ENCODE measurements at regions not wholly inside any gene's neighbourhood (a gene's known extent, or its start where the extent isn't known, plus 50 kb on each side); places are given as distances from the start of the nearest gene placed in this dataset.

- Histone ChIP-seq H3K9ac (ENCODE audit: insufficient read length) (no peak overlapping the region), H3K9me3 (ENCODE audit: low read depth, low read length) (no peaks in the 10 kb centered on the region), H3K27ac (no peak overlapping the region), H3K4me3 (no peak overlapping the region), H3K36me3 (ENCODE audit: insufficient read depth, low read length) (no peaks in the 10 kb centered on the region)
- TF ChIP-seq EZH2 (IDR thresholded peaks at IDR 0.05) (no peak), FOXP2 (optimal IDR thresholded peaks at IDR 0.05; ENCODE audit: control extremely low read depth, extremely low read length, insufficient read depth) (no peak), POLR2AphosphoS5 (IDR thresholded peaks at IDR 0.05; ENCODE audit: borderline replicate concordance, low read depth, low read length) (no peak)
- DNase-seq (ENCODE audit: low read depth, low spot score) = no peak
Measured at GRCh38 chr3:176416870-176417269, 780.4 kb downstream of the TBL1XR1 start.

GRCh38 chr3:176415661-176416295 lies 781.5 kb downstream of the TBL1XR1 start:
- no peak overlapping the region for H3K9ac ChIP-seq (ENCODE audit: insufficient read length)
- no peaks in the 10 kb centered on the region for H3K36me3 ChIP-seq (ENCODE audit: insufficient read depth, low read length)
- no peak for TF ChIP-seq POLR2AphosphoS5 (IDR thresholded peaks at IDR 0.05; ENCODE audit: borderline replicate concordance, low read depth, low read length)
- TF ChIP-seq EZH2 (IDR thresholded peaks at IDR 0.05) = no peak
- TF ChIP-seq FOXP2 (optimal IDR thresholded peaks at IDR 0.05; ENCODE audit: control extremely low read depth, extremely low read length, insufficient read depth) = no peak
- H3K27ac ChIP-seq = no peak overlapping the region
- no peak for DNase-seq (ENCODE audit: low read depth, low spot score)
- no peak overlapping the region for H3K4me3 ChIP-seq
- H3K9me3 ChIP-seq (ENCODE audit: low read depth, low read length) = no peaks in the 10 kb centered on the region

GRCh38 chr3:176412771-176413170 lies 784.5 kb downstream of the TBL1XR1 start:
- Histone ChIP-seq H3K36me3 (ENCODE audit: insufficient read depth, low read length) (no peaks in the 10 kb centered on the region), H3K4me3 (no peak overlapping the region), H3K27ac (no peak overlapping the region), H3K9ac (ENCODE audit: insufficient read length) (no peak overlapping the region), H3K9me3 (ENCODE audit: low read depth, low read length) (no peaks in the 10 kb centered on the region)
- TF ChIP-seq EZH2 (IDR thresholded peaks at IDR 0.05) = no peak
- no peak for TF ChIP-seq POLR2AphosphoS5 (IDR thresholded peaks at IDR 0.05; ENCODE audit: borderline replicate concordance, low read depth, low read length)
- TF ChIP-seq FOXP2 (optimal IDR thresholded peaks at IDR 0.05; ENCODE audit: control extremely low read depth, extremely low read length, insufficient read depth) = no peak
- no peak for DNase-seq (ENCODE audit: low read depth, low spot score)

- H3K9me3 ChIP-seq (ENCODE audit: low read depth, low read length) = no peaks in the 10 kb centered on the region
- DNase-seq (ENCODE audit: low read depth, low spot score) = no peak
- H3K9ac ChIP-seq (ENCODE audit: insufficient read length) = no peak overlapping the region
- TF ChIP-seq FOXP2 (optimal IDR thresholded peaks at IDR 0.05; ENCODE audit: control extremely low read depth, extremely low read length, insufficient read depth) (no peak), EZH2 (IDR thresholded peaks at IDR 0.05) (no peak), POLR2AphosphoS5 (IDR thresholded peaks at IDR 0.05; ENCODE audit: borderline replicate concordance, low read depth, low read length) (no peak)
- H3K4me3 ChIP-seq = no peak overlapping the region
- H3K27ac ChIP-seq = no peak overlapping the region
- no peaks in the 10 kb centered on the region for H3K36me3 ChIP-seq (ENCODE audit: insufficient read depth, low read length)
Measured at GRCh38 chr3:176403531-176403930, 793.8 kb downstream of the TBL1XR1 start.

GRCh38 chr3:176401211-176401610 lies 796.1 kb downstream of the TBL1XR1 start:
- no peaks in the 10 kb centered on the region for H3K36me3 ChIP-seq (ENCODE audit: insufficient read depth, low read length)
- no peak overlapping the region for H3K27ac ChIP-seq
- no peak for DNase-seq (ENCODE audit: low read depth, low spot score)
- H3K4me3 ChIP-seq = no peak overlapping the region
- H3K9ac ChIP-seq (ENCODE audit: insufficient read length) = no peak overlapping the region
- no peaks in the 10 kb centered on the region for H3K9me3 ChIP-seq (ENCODE audit: low read depth, low read length)
- no peak for TF ChIP-seq FOXP2 (optimal IDR thresholded peaks at IDR 0.05; ENCODE audit: control extremely low read depth, extremely low read length, insufficient read depth)
- TF ChIP-seq EZH2 (IDR thresholded peaks at IDR 0.05) = no peak
- no peak for TF ChIP-seq POLR2AphosphoS5 (IDR thresholded peaks at IDR 0.05; ENCODE audit: borderline replicate concordance, low read depth, low read length)

GRCh38 chr3:176399193-176399592 lies 798.1 kb downstream of the TBL1XR1 start:
- Histone ChIP-seq H3K4me3 (0 out of 2 replicates have a peak overlapping the region, but pooled peaks have one; percentile 2), H3K9me3 (ENCODE audit: low read depth, low read length) (peaks cover 4% of the 10 kb centered on the region; the same call in 1 of the 2 replicates), H3K27ac (no peak overlapping the region), H3K36me3 (ENCODE audit: insufficient read depth, low read length) (no peaks in the 10 kb centered on the region), H3K9ac (ENCODE audit: insufficient read length) (no peak overlapping the region)
- TF ChIP-seq FOXP2 (optimal IDR thresholded peaks at IDR 0.05; ENCODE audit: control extremely low read depth, extremely low read length, insufficient read depth) (no peak), EZH2 (IDR thresholded peaks at IDR 0.05) (no peak), POLR2AphosphoS5 (IDR thresholded peaks at IDR 0.05; ENCODE audit: borderline replicate concordance, low read depth, low read length) (no peak)
- no peak for DNase-seq (ENCODE audit: low read depth, low spot score)

GRCh38 chr3:176395240-176395639 lies 802.0 kb downstream of the TBL1XR1 start:
- H3K36me3 ChIP-seq (ENCODE audit: insufficient read depth, low read length) = no peaks in the 10 kb centered on the region
- H3K4me3 ChIP-seq = no peak overlapping the region
- H3K27ac ChIP-seq = no peak overlapping the region
- DNase-seq (ENCODE audit: low read depth, low spot score) = no peak
- no peak overlapping the region for H3K9ac ChIP-seq (ENCODE audit: insufficient read length)
- no peak for TF ChIP-seq EZH2 (IDR thresholded peaks at IDR 0.05)
- no peak for TF ChIP-seq FOXP2 (optimal IDR thresholded peaks at IDR 0.05; ENCODE audit: control extremely low read depth, extremely low read length, insufficient read depth)
- no peak for TF ChIP-seq POLR2AphosphoS5 (IDR thresholded peaks at IDR 0.05; ENCODE audit: borderline replicate concordance, low read depth, low read length)
- peaks cover 4% of the 10 kb centered on the region; the same call in 1 of the 2 replicates for H3K9me3 ChIP-seq (ENCODE audit: low read depth, low read length)

GRCh38 chr3:176378789-176379188 lies 818.5 kb downstream of the TBL1XR1 start:
- no peak overlapping the region for H3K9ac ChIP-seq (ENCODE audit: insufficient read length)
- no peak for DNase-seq (ENCODE audit: low read depth, low spot score)
- H3K4me3 ChIP-seq = no peak overlapping the region
- no peaks in the 10 kb centered on the region for H3K36me3 ChIP-seq (ENCODE audit: insufficient read depth, low read length)
- H3K9me3 ChIP-seq (ENCODE audit: low read depth, low read length) = no peaks in the 10 kb centered on the region
- H3K27ac ChIP-seq = no peak overlapping the region
- TF ChIP-seq FOXP2 (optimal IDR thresholded peaks at IDR 0.05; ENCODE audit: control extremely low read depth, extremely low read length, insufficient read depth) (no peak), EZH2 (IDR thresholded peaks at IDR 0.05) (no peak), POLR2AphosphoS5 (IDR thresholded peaks at IDR 0.05; ENCODE audit: borderline replicate concordance, low read depth, low read length) (no peak)

GRCh38 chr3:176376531-176376930 lies 820.8 kb downstream of the TBL1XR1 start:
- H3K36me3 ChIP-seq (ENCODE audit: insufficient read depth, low read length) = no peaks in the 10 kb centered on the region
- no peak overlapping the region for H3K4me3 ChIP-seq
- no peak for DNase-seq (ENCODE audit: low read depth, low spot score)
- H3K27ac ChIP-seq = no peak overlapping the region
- H3K9me3 ChIP-seq (ENCODE audit: low read depth, low read length) = no peaks in the 10 kb centered on the region; the same call in 1 of the 2 replicates
- H3K9ac ChIP-seq (ENCODE audit: insufficient read length) = no peak overlapping the region
- TF ChIP-seq POLR2AphosphoS5 (IDR thresholded peaks at IDR 0.05; ENCODE audit: borderline replicate concordance, low read depth, low read length) (no peak), EZH2 (IDR thresholded peaks at IDR 0.05) (no peak), FOXP2 (optimal IDR thresholded peaks at IDR 0.05; ENCODE audit: control extremely low read depth, extremely low read length, insufficient read depth) (no peak)
